GM21360 (cell line): ENCODE measurements at regions not wholly inside any gene's neighbourhood (a gene's known extent, or its start where the extent isn't known, plus 50 kb on each side); places are given as distances from the start of the nearest gene placed in this dataset.

Source experiments
- ATAC-seq: cut with Tn5 transposase; IDR thresholded peaks from one replicate; pipeline ENCODE4 v1.9.1; 2021; ENCODE audit warnings: mild to moderate bottlenecking, moderate library complexity; ENCODE audit not compliant: unreplicated experiment

DNA sequence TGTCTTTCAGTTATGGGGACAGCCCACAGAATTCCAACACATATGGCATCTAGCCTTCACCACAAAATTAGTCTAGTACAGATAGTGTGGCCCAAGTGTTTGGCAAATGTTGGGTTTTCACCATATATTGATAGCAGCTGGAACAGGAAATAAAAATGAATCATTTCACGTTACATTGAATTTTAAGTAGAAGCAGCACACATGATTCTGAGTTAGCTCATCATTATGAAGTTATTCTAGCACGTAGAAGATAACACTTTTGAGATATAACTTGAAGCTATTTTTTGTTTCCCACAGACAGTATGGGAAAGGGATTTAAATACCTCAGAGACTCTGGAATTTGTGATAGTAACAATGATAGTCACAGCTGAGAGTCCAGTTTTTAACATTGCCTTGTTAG, 118.7 kb downstream of the FAT4 start:
- no peak for ATAC-seq

DNA sequence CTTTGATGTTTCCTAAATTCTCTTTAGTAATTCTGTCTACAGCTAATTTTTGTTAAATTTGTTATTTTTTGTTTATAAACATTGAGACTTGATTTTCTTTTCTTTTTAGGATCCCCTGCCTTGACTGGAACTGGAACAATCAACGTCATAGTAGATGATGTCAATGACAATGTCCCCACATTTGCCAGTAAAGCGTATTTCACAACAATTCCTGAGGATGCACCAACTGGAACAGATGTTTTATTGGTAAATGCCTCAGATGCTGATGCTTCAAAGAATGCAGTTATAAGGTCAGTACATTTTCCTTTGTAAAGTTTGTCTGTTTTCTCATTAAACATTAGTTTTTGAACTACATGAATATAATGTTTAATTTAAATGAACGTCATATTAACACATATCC, 119.4 kb downstream of the FAT4 start:
- no peak for ATAC-seq

GRCh38 chr4:125440814-125441213, 126.1 kb downstream of the FAT4 start:
- no peak for ATAC-seq

- ATAC-seq = no peak
These were observed 129.4 kb downstream of the FAT4 start for GRCh38 chr4:125444166-125444565.

DNA sequence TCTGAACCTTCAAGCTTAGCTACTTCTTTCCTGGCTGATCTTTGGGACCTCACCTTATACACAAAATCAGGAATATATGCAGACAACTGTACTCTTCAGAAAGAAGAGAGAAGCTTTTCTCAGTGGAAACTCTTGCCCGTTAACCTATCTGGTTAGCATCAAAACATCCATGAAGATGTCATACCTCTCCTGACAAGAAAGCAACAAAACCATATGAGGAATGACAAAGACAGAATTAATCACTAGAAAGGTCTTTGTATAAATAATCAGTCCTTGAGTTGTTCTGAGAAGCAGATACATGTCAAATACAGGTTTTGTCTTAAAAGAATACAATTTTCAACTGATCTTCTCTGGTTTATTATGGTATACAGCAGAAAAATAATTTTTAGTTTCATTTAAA, 130.8 kb downstream of the FAT4 start:
- ATAC-seq = no peak

GRCh38 chr4:125447551-125448290, 133.0 kb downstream of the FAT4 start:
- no peak for ATAC-seq

- no peak for ATAC-seq
These were observed 141.3 kb downstream of the FAT4 start for GRCh38 chr4:125456075-125456474.

DNA sequence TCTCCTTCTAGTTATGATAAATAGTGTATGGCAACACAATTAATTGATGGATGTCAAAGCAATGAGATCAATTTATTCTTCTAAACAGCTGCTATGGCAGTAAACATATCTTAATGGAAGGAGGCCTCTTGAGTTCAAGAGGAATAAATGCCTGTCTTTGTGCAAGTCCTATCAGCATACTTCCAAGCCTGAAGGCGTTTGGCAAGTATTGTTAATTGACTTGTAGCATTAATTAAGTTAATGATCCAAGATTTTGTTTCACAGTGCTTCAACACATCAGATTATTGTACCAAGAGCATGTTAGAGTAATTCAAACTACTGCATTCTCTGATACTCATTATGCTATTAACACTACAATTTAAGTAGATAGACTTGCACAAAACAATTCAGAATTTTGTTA, 144.8 kb downstream of the FAT4 start:
- ATAC-seq = no peak

DNA sequence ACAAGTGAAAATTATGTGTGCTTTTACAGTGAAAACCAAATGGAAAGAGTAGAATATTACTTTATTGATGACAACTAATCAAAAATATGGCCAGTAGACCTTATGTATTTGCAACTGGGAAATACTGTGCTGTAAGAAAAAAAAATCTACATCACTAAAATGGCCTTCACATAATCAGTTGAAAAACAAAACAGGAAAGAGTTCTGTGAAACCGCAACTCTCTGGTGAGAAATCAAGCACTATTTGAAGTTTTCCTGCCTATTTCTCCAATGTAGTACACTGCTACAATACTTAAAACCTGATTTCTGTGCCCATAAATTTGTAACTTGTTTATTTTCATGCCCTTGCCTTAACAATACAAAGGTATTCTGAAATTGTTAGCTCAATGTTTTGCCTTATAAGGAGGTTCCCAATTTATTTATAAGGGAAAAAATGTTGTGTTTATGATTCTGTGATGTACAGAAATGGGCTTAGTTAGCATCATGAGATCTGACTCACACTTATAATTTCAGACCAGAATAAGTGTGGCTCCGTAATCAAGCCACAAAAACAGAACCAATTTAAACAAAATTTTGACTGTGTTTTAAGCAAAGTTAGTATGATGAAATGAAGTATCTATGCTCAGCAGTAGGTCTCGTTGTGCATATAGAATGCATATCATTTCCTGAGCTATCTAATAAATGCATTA, 147.1 kb downstream of the FAT4 start:
- ATAC-seq = no peak

- ATAC-seq = no peak
These were observed 149.4 kb downstream of the FAT4 start for GRCh38 chr4:125464146-125464545.

DNA sequence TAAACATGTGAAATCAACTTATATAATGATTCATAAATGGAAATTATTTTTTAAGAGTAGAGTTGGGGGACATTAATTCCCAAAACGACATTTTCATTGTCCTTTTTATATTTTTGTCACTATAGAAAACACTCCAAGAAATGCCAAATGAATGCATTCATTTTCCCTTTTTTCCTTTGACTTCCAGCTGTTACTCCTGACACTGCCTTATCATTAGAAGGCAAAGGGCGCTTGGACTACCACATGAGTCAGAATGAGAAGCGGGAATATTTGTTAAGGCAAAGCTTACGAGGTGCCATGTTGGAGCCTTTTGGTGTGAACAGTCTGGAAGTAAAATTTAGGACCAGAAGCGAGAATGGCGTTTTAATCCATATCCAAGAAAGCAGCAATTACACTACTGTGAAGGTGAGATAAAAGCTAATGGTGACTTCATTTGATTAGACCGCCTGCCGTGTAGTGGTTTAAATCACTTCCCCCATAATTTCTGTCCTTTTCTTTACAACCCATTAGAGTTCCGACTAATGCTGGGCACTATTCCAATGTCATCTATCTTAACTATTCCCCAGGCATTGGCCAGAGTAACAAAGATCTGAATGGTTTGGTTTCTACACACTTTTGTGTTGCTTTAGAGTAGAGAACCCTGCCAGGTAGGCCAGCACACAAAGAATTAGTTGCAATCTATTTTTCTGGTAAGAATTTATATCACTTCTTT, 166.7 kb downstream of the FAT4 start:
- ATAC-seq = no peak

DNA sequence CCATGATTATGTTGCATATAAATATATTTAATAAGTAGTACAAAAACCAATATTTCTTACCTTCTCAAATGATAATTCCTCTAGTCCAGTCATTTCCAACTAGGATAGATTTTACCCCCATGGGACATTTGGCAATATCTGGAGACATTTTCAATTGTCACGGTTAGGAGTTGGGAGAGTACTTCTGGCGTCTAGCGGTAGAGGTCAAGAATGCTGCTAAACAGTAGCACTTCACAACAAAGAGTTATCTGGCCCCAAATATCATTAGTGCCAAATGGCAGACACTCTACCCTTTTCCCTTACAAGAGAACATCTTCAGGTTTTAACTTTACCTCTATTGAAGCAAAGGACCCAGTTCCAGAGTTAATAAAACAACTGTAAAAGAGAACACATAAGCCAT, 168.1 kb downstream of the FAT4 start:
- ATAC-seq = no peak

- ATAC-seq = no peak
These were observed 168.5 kb downstream of the FAT4 start for GRCh38 chr4:125483278-125483677.

DNA sequence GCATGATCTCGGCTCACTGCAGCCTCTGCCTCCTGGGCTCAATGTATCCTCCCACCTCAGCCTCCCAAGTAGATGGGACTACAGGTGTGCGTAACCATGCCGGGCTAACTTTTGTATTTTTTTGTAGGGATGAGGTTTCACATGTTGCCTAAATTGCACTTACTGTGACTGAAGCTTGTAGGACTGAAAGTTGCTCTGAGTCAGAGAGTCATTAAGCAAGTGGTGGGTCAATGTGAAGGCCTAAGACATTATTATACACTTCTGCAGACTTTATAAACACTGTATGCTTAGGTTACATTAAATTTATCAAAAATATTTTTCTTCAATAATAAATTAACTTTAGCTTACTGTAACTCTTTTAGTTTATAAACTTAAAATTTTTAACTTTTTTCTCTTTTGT, 170.2 kb downstream of the FAT4 start:
- ATAC-seq = no peak

DNA sequence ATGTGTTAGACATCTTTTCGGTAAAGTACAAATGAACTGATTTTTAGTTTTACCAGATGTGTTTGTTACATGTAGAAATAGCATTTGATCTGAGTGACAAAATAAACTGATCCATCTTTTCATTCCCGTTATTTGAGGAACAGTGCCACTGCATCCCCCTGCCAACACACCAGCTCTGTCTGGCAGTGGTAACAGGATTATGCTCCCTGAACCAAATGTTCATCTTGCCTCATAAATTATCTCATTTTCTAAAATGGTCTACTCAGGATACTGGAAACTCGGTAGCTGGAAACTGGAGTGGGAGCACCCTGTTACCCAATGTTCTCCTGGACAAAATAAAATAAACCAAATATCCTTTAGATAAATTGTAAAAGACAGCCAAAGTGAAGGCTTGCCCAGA, 171.6 kb downstream of the FAT4 start:
- no peak for ATAC-seq

DNA sequence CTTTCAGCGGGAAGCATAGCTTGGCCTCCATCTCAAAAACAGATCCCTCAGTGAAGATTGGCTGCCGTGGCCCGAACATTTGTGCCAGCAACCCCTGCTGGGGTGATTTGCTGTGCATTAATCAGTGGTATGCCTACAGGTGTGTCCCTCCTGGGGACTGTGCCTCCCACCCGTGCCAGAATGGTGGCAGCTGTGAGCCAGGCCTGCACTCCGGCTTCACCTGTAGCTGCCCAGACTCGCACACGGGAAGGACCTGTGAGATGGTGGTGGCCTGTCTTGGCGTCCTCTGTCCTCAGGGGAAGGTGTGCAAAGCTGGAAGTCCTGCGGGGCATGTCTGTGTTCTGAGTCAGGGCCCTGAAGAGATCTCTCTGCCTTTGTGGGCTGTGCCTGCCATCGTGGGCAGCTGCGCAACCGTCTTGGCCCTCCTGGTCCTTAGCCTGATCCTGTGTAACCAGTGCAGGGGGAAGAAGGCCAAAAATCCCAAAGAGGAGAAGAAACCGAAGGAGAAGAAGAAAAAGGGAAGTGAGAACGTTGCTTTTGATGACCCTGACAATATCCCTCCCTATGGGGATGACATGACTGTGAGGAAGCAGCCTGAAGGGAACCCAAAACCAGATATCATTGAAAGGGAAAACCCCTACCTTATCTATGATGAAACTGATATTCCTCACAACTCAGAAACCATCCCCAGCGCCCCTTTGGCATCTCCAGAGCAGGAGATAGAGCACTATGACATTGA, 175.4 kb downstream of the FAT4 start:
- no peak for ATAC-seq

- no peak for ATAC-seq
These were observed 178.2 kb downstream of the FAT4 start for GRCh38 chr4:125492957-125493356.

- no peak for ATAC-seq
These were observed 183.1 kb downstream of the FAT4 start for GRCh38 chr4:125497861-125498260.

DNA sequence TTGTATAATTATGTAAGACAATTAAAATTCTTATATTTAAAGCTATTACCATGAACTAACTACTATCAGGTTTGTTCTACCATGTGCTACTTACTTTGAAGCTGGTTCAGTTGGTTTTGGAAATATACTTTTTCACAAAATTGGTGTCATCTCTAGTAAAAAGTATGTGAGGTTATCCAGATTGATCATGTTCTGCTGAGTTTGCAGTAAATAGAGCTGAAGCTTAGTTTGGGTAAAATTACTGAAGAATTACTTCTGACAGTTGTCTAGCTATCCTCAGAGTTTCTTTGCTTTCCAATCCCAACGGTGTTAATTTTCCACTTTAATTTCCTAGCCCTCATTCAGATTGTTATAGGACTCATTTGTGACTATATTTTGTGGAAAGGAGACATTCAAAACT, 184.2 kb downstream of the FAT4 start:
- ATAC-seq = no peak

GRCh38 chr4:125501090-125501489, 186.3 kb downstream of the FAT4 start:
- no peak for ATAC-seq

GRCh38 chr4:125501568-125501967, 186.8 kb downstream of the FAT4 start:
- no peak for ATAC-seq
